ENCODE measurements at regions not wholly inside any gene's neighbourhood (a gene's known extent, or its start where the extent isn't known, plus 50 kb on each side); places are given as distances from the start of the nearest gene placed in this dataset.

- no peaks in the 10 kb centered on the region for H3K4me1 ChIP-seq (ENCODE audit: control insufficient read depth, extremely low read depth, insufficient read depth, low read length)
- H3K27me3 ChIP-seq (ENCODE audit: control insufficient read depth, insufficient read depth, low read length), result no peaks in the 10 kb centered on the region
- no peak for DNase-seq (ENCODE audit: low read depth in 2 of 2)
- H3K9me3 ChIP-seq (ENCODE audit: control insufficient read depth, insufficient read depth, low read depth, low read length), result no peaks in the 10 kb centered on the region
- no peaks in the 10 kb centered on the region for H3K36me3 ChIP-seq (ENCODE audit: control insufficient read depth, insufficient read depth, low read length)
- no peak overlapping the region for H2AFZ ChIP-seq (ENCODE audit: low read length)
- no peak overlapping the region for H3K4me3 ChIP-seq (replicated peaks in 1 of 4; ENCODE audit: control extremely low read depth in 1 of 4, insufficient read depth in 1 of 4, low read depth in 3 of 4, low read length in 4 of 4)
- H3K79me2 ChIP-seq (ENCODE audit: control insufficient read depth, insufficient read depth, low read length), result no peaks in the 10 kb centered on the region
- no peak overlapping the region for H3K27ac ChIP-seq (ENCODE audit: insufficient read depth, low read length)
- H4K20me1 ChIP-seq (ENCODE audit: control insufficient read depth, extremely low read depth, insufficient read depth, low read length), result no peaks in the 10 kb centered on the region
- H3K4me2 ChIP-seq (ENCODE audit: extremely low read depth, insufficient read depth, low read length), result no peak overlapping the region
- TF ChIP-seq EZH2 (IDR thresholded peaks at IDR 0.05; ENCODE audit: low read length, missing control alignments) (no peak), CTCF (conservative IDR thresholded peaks at IDR 0.05 in 1 of 2, IDR thresholded peaks at IDR 0.05 in 1 of 2; ENCODE audit: low read depth in 1 of 2, low read length in 2 of 2) (no peak)
- no peak overlapping the region for H3K9ac ChIP-seq (ENCODE audit: insufficient read depth, low read length)
Measured at GRCh38 chr13:76017861-76018556, 381.9 kb downstream of the LMO7 start.

- TF ChIP-seq EZH2 (IDR thresholded peaks at IDR 0.05; ENCODE audit: low read length, missing control alignments) (no peak), CTCF (conservative IDR thresholded peaks at IDR 0.05 in 1 of 2, IDR thresholded peaks at IDR 0.05 in 1 of 2; ENCODE audit: low read depth in 1 of 2, low read length in 2 of 2) (peak; percentile 34 to 51)
- no peak overlapping the region for H2AFZ ChIP-seq (ENCODE audit: low read length)
- no peaks in the 10 kb centered on the region for H3K4me1 ChIP-seq (ENCODE audit: control insufficient read depth, extremely low read depth, insufficient read depth, low read length)
- DNase-seq (ENCODE audit: low read depth in 2 of 2), result peak; percentile 14 to 27
- no peaks in the 10 kb centered on the region for H3K36me3 ChIP-seq (ENCODE audit: control insufficient read depth, insufficient read depth, low read length)
- H3K79me2 ChIP-seq (ENCODE audit: control insufficient read depth, insufficient read depth, low read length), result no peaks in the 10 kb centered on the region
- H3K4me3 ChIP-seq (replicated peaks in 1 of 4; ENCODE audit: control extremely low read depth in 1 of 4, insufficient read depth in 1 of 4, low read depth in 3 of 4, low read length in 4 of 4), result no peak overlapping the region
- no peak overlapping the region for H3K4me2 ChIP-seq (ENCODE audit: extremely low read depth, insufficient read depth, low read length)
- H3K9me3 ChIP-seq (ENCODE audit: control insufficient read depth, insufficient read depth, low read depth, low read length), result no peaks in the 10 kb centered on the region
- H4K20me1 ChIP-seq (ENCODE audit: control insufficient read depth, extremely low read depth, insufficient read depth, low read length), result no peaks in the 10 kb centered on the region
- H3K9ac ChIP-seq (ENCODE audit: insufficient read depth, low read length), result no peak overlapping the region
- no peak overlapping the region for H3K27ac ChIP-seq (ENCODE audit: insufficient read depth, low read length)
- H3K27me3 ChIP-seq (ENCODE audit: control insufficient read depth, insufficient read depth, low read length), result no peaks in the 10 kb centered on the region
Measured at GRCh38 chr13:76016799-76017400, 380.8 kb downstream of the LMO7 start.

- H3K4me1 ChIP-seq (ENCODE audit: control insufficient read depth, extremely low read depth, insufficient read depth, low read length), result no peaks in the 10 kb centered on the region
- no peak overlapping the region for H3K4me3 ChIP-seq (replicated peaks in 1 of 4; ENCODE audit: control extremely low read depth in 1 of 4, insufficient read depth in 1 of 4, low read depth in 3 of 4, low read length in 4 of 4)
- no peak overlapping the region for H2AFZ ChIP-seq (ENCODE audit: low read length)
- H3K27ac ChIP-seq (ENCODE audit: insufficient read depth, low read length), result no peak overlapping the region
- H3K9ac ChIP-seq (ENCODE audit: insufficient read depth, low read length), result no peak overlapping the region
- no peaks in the 10 kb centered on the region for H3K36me3 ChIP-seq (ENCODE audit: control insufficient read depth, insufficient read depth, low read length)
- H3K9me3 ChIP-seq (ENCODE audit: control insufficient read depth, insufficient read depth, low read depth, low read length), result no peaks in the 10 kb centered on the region
- H3K4me2 ChIP-seq (ENCODE audit: extremely low read depth, insufficient read depth, low read length), result peak overlapping the region; percentile 17
- no peaks in the 10 kb centered on the region for H3K27me3 ChIP-seq (ENCODE audit: control insufficient read depth, insufficient read depth, low read length)
- DNase-seq (ENCODE audit: low read depth in 2 of 2), result peak; percentile 34 to 74
- no peaks in the 10 kb centered on the region for H4K20me1 ChIP-seq (ENCODE audit: control insufficient read depth, extremely low read depth, insufficient read depth, low read length)
- TF ChIP-seq EZH2 (IDR thresholded peaks at IDR 0.05; ENCODE audit: low read length, missing control alignments), result no peak
- TF ChIP-seq CTCF (conservative IDR thresholded peaks at IDR 0.05 in 1 of 2, IDR thresholded peaks at IDR 0.05 in 1 of 2; ENCODE audit: low read depth in 1 of 2, low read length in 2 of 2), result no peak
- no peaks in the 10 kb centered on the region for H3K79me2 ChIP-seq (ENCODE audit: control insufficient read depth, insufficient read depth, low read length)
Measured at GRCh38 chr13:76014406-76015318, 378.5 kb downstream of the LMO7 start.

All from fibroblast of lung (primary cell).